H1 (cell line): ENCODE measurements at regions not wholly inside any gene's neighbourhood (a gene's known extent, or its start where the extent isn't known, plus 50 kb on each side); places are given as distances from the start of the nearest gene placed in this dataset.

Source experiments
- ASH2L ChIP-seq: fragments of 200-600, 300-600 bp; sonication (generic); IDR thresholded peaks from one replicate; pipeline ENCODE4 v1.7.1; 2017; ENCODE audit warnings: low read length
- EGR1 ChIP-seq: IDR thresholded peaks from 2 replicates; pipeline ENCODE4 v1.6.1; 2011; ENCODE audit warnings: low read depth, low read length, borderline replicate concordance
- TF ChIP-seq, protein P1 (sequence below): fragments of 300-600 bp; sonication (generic); IDR thresholded peaks from 2 replicates; pipeline ENCODE4 v1.7.1; 2012; ENCODE audit warnings: low read length, moderate library complexity, mild to moderate bottlenecking, inconsistent platforms; ENCODE audit not compliant: insufficient replicate concordance

DNA sequence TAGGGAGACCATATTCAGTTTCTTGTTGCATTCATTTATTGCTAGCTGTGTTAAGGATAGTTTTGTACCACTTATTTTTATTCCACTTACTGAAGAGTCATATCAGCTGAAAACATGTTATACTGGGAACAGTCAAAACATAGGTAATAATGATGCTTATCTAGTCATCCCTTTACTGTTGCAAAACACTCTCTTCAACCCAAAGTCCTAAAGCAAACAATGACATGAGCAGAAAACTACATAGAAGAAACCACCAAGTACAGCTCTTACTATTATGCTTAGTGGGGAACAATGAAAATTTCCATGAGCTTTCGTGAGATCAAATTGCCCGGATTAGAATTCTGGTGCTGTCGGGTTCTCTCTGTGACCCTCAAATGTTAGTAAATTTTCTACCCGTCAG is 681.4 kb downstream of the NR2F1-AS1 start (continued):
- TF ChIP-seq, protein P1, sequence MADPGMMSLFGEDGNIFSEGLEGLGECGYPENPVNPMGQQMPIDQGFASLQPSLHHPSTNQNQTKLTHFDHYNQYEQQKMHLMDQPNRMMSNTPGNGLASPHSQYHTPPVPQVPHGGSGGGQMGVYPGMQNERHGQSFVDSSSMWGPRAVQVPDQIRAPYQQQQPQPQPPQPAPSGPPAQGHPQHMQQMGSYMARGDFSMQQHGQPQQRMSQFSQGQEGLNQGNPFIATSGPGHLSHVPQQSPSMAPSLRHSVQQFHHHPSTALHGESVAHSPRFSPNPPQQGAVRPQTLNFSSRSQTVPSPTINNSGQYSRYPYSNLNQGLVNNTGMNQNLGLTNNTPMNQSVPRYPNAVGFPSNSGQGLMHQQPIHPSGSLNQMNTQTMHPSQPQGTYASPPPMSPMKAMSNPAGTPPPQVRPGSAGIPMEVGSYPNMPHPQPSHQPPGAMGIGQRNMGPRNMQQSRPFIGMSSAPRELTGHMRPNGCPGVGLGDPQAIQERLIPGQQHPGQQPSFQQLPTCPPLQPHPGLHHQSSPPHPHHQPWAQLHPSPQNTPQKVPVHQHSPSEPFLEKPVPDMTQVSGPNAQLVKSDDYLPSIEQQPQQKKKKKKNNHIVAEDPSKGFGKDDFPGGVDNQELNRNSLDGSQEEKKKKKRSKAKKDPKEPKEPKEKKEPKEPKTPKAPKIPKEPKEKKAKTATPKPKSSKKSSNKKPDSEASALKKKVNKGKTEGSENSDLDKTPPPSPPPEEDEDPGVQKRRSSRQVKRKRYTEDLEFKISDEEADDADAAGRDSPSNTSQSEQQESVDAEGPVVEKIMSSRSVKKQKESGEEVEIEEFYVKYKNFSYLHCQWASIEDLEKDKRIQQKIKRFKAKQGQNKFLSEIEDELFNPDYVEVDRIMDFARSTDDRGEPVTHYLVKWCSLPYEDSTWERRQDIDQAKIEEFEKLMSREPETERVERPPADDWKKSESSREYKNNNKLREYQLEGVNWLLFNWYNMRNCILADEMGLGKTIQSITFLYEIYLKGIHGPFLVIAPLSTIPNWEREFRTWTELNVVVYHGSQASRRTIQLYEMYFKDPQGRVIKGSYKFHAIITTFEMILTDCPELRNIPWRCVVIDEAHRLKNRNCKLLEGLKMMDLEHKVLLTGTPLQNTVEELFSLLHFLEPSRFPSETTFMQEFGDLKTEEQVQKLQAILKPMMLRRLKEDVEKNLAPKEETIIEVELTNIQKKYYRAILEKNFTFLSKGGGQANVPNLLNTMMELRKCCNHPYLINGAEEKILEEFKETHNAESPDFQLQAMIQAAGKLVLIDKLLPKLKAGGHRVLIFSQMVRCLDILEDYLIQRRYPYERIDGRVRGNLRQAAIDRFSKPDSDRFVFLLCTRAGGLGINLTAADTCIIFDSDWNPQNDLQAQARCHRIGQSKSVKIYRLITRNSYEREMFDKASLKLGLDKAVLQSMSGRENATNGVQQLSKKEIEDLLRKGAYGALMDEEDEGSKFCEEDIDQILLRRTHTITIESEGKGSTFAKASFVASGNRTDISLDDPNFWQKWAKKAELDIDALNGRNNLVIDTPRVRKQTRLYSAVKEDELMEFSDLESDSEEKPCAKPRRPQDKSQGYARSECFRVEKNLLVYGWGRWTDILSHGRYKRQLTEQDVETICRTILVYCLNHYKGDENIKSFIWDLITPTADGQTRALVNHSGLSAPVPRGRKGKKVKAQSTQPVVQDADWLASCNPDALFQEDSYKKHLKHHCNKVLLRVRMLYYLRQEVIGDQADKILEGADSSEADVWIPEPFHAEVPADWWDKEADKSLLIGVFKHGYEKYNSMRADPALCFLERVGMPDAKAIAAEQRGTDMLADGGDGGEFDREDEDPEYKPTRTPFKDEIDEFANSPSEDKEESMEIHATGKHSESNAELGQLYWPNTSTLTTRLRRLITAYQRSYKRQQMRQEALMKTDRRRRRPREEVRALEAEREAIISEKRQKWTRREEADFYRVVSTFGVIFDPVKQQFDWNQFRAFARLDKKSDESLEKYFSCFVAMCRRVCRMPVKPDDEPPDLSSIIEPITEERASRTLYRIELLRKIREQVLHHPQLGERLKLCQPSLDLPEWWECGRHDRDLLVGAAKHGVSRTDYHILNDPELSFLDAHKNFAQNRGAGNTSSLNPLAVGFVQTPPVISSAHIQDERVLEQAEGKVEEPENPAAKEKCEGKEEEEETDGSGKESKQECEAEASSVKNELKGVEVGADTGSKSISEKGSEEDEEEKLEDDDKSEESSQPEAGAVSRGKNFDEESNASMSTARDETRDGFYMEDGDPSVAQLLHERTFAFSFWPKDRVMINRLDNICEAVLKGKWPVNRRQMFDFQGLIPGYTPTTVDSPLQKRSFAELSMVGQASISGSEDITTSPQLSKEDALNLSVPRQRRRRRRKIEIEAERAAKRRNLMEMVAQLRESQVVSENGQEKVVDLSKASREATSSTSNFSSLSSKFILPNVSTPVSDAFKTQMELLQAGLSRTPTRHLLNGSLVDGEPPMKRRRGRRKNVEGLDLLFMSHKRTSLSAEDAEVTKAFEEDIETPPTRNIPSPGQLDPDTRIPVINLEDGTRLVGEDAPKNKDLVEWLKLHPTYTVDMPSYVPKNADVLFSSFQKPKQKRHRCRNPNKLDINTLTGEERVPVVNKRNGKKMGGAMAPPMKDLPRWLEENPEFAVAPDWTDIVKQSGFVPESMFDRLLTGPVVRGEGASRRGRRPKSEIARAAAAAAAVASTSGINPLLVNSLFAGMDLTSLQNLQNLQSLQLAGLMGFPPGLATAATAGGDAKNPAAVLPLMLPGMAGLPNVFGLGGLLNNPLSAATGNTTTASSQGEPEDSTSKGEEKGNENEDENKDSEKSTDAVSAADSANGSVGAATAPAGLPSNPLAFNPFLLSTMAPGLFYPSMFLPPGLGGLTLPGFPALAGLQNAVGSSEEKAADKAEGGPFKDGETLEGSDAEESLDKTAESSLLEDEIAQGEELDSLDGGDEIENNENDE: no peak
- TF ChIP-seq EGR1: no peak
- TF ChIP-seq ASH2L: no peak
- TF ChIP-seq, all 59 proteins: peak for 0
